ENCODE measurements at regions not wholly inside any gene's neighbourhood (a gene's known extent, or its start where the extent isn't known, plus 50 kb on each side); places are given as distances from the start of the nearest gene placed in this dataset.

DNA sequence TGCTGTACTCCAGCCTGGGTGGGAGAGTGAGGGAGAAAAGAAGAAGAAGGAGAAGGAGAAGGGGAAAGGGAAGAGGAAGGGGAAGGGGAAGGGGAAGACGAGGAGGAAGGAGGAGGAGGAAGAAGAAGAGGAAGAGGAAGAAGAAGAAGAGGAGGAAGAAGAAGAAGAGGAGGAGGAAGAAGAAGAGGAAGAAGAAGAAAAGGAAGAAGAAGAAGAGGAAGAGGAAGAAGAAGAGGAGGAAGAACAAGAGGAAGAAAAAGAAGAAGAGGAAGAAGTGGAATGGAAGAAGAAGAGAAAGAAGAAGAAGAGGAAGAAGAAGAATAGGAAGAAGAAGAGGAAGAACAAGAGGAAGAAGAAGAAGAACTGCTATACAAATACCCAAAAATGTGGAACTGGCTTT lies 507.4 kb upstream of the TMPO start:
- Histone ChIP-seq H3K36me3 (ENCODE audit: control insufficient read depth, insufficient read depth, low read length) (no peaks in the 10 kb centered on the region), H3K9ac (ENCODE audit: low read length) (no peak overlapping the region), H3K4me3 (ENCODE audit: low read depth, low read length) (no peak overlapping the region), H3K27ac (ENCODE audit: low read depth, low read length) (no peak overlapping the region), H3K27me3 (ENCODE audit: control insufficient read depth, insufficient read depth, low read length) (no peaks in the 10 kb centered on the region), H3K9me3 (ENCODE audit: control insufficient read depth, insufficient read depth, low read depth, low read length) (no peaks in the 10 kb centered on the region), H3K4me1 (ENCODE audit: control insufficient read depth, insufficient read depth, low read length) (no peaks in the 10 kb centered on the region)

DNA sequence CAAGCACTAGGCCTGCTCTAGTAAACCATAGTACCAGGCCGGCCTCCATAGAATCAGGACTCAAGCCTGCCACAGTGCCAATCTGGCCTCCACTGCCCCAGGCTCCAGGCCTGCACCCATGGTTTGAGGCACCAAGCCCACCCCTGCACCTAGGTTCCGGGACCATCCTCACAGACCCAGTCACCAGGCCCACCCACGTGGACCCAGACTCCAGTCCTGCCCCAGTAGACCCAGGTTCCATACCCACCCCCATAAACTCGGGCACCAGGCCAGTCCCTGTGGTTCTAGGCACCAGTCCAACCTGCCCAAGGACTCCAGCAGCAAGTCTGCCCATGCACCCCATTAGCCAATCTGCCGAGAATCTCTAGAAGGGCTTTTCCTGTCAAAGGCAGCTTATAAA lies 501.8 kb upstream of the TMPO start:
- H3K4me3 ChIP-seq (ENCODE audit: low read depth, low read length), result no peak overlapping the region
- no peak overlapping the region for H3K27ac ChIP-seq (ENCODE audit: low read depth, low read length)
- H3K9ac ChIP-seq (ENCODE audit: low read length), result no peak overlapping the region
- no peaks in the 10 kb centered on the region for H3K36me3 ChIP-seq (ENCODE audit: control insufficient read depth, insufficient read depth, low read length)
- no peaks in the 10 kb centered on the region for H3K4me1 ChIP-seq (ENCODE audit: control insufficient read depth, insufficient read depth, low read length)
- no peaks in the 10 kb centered on the region for H3K27me3 ChIP-seq (ENCODE audit: control insufficient read depth, insufficient read depth, low read length)
- H3K9me3 ChIP-seq (ENCODE audit: control insufficient read depth, insufficient read depth, low read depth, low read length), result no peaks in the 10 kb centered on the region

DNA sequence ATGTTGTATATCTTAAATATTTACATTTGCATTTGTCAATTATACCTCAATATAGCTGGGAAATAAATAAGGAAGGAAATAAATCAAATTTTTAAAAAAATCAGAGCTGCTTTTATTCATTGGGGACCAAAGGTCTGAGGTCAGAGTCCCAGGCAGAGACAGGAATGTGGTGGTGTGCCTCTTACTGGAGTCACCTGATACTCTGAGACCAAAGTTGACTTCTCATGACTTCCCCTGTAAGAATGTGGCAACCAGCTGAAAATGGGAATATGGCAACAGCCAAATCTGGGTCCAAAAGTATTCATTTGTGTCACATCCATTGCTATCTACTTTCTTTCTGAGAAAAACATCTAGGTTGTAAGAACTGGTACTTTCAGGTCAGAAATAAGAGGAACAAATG lies 496.6 kb upstream of the TMPO start:
- no peak overlapping the region for H3K27ac ChIP-seq (ENCODE audit: low read depth, low read length)
- H3K4me3 ChIP-seq (ENCODE audit: low read depth, low read length), result no peak overlapping the region
- no peaks in the 10 kb centered on the region for H3K9me3 ChIP-seq (ENCODE audit: control insufficient read depth, insufficient read depth, low read depth, low read length)
- H3K27me3 ChIP-seq (ENCODE audit: control insufficient read depth, insufficient read depth, low read length), result no peaks in the 10 kb centered on the region
- no peaks in the 10 kb centered on the region for H3K4me1 ChIP-seq (ENCODE audit: control insufficient read depth, insufficient read depth, low read length)
- no peak overlapping the region for H3K9ac ChIP-seq (ENCODE audit: low read length)
- no peaks in the 10 kb centered on the region for H3K36me3 ChIP-seq (ENCODE audit: control insufficient read depth, insufficient read depth, low read length)

DNA sequence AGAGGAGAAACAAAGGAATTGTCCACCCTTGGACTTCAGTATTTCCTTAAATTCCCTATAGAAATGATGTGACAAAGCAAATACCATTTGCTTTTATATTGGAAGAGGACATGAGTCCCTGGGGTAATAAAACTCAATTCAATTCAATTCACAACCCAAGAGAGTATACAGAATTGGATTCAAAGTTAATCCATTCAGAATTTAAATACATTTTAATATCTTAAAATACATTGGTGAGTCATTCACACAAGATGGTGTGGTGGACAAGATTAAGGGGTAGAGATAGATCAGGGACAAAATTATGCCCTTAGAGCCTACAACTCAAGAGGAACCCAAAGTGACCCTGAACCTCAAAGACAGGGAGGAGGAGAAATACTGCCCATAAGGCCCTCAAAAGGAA lies 495.0 kb upstream of the TMPO start:
- H3K9me3 ChIP-seq (ENCODE audit: control insufficient read depth, insufficient read depth, low read depth, low read length), result no peaks in the 10 kb centered on the region
- H3K36me3 ChIP-seq (ENCODE audit: control insufficient read depth, insufficient read depth, low read length), result no peaks in the 10 kb centered on the region
- H3K4me3 ChIP-seq (ENCODE audit: low read depth, low read length), result no peak overlapping the region
- H3K9ac ChIP-seq (ENCODE audit: low read length), result no peak overlapping the region
- no peaks in the 10 kb centered on the region for H3K4me1 ChIP-seq (ENCODE audit: control insufficient read depth, insufficient read depth, low read length)
- H3K27me3 ChIP-seq (ENCODE audit: control insufficient read depth, insufficient read depth, low read length), result no peaks in the 10 kb centered on the region
- H3K27ac ChIP-seq (ENCODE audit: low read depth, low read length), result no peak overlapping the region

DNA sequence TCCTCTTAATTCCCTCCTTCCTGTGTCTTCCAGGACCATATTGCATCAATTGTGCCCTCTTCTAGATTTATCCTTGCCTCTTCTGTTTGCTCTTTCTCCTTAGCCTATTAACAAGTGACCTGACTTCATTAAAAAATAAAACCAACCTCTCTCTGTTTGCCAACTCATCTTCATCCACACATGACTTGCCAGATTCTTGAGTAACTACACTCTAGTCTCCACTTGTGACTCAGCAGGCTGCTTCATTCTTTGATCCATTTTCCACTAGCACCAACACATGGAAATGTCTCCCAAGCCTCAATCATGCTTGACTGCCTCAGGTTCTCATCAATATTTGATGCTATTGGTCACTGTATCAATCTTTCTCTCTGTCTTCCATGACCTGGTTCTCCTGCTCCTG lies 492.4 kb upstream of the TMPO start:
- no peaks in the 10 kb centered on the region for H3K9me3 ChIP-seq (ENCODE audit: control insufficient read depth, insufficient read depth, low read depth, low read length)
- no peak overlapping the region for H3K4me3 ChIP-seq (ENCODE audit: low read depth, low read length)
- no peaks in the 10 kb centered on the region for H3K4me1 ChIP-seq (ENCODE audit: control insufficient read depth, insufficient read depth, low read length)
- no peaks in the 10 kb centered on the region for H3K36me3 ChIP-seq (ENCODE audit: control insufficient read depth, insufficient read depth, low read length)
- H3K27me3 ChIP-seq (ENCODE audit: control insufficient read depth, insufficient read depth, low read length), result no peaks in the 10 kb centered on the region
- H3K9ac ChIP-seq (ENCODE audit: low read length), result no peak overlapping the region
- no peak overlapping the region for H3K27ac ChIP-seq (ENCODE audit: low read depth, low read length)

DNA sequence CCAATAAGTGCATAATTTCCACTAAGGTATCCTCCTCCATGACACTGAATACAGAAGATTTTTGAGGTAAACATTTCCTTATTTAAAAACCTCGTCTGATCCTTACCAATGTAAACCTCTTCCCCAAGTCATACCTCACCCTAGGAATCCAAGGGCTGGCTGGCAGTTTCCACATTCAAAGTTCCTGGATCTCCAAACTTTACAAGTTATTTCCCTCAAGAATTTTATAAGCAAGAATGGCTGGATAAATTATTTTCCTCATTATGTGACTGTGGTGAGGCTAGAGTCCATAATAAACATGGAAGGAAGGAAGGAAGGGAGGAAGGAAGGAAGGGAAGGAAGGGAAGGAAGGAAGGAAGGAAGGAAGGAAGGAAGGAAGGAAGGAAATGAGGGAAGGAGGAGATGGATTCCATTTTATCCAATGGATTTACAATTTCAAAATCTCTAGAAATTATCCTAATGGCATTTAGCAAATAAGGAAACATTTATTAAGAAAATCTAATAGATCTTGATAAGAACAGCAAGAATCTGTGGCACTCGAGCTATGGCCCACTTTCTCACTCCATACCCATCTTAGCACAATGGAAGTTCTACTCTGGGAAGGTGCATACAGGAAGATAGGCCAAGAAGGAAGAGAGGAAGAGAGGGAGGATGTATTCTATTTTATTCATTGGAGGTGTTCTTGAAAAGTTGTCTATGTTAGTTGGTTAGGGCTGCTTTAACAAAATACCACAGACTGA lies 477.8 kb upstream of the TMPO start:
- H3K9me3 ChIP-seq (ENCODE audit: control insufficient read depth, insufficient read depth, low read depth, low read length), result no peaks in the 10 kb centered on the region
- H3K27me3 ChIP-seq (ENCODE audit: control insufficient read depth, insufficient read depth, low read length), result no peaks in the 10 kb centered on the region
- no peaks in the 10 kb centered on the region for H3K4me1 ChIP-seq (ENCODE audit: control insufficient read depth, insufficient read depth, low read length)
- no peak overlapping the region for H3K27ac ChIP-seq (ENCODE audit: low read depth, low read length)
- no peaks in the 10 kb centered on the region for H3K36me3 ChIP-seq (ENCODE audit: control insufficient read depth, insufficient read depth, low read length)
- no peak overlapping the region for H3K9ac ChIP-seq (ENCODE audit: low read length)
- no peak overlapping the region for H3K4me3 ChIP-seq (ENCODE audit: low read depth, low read length)

DNA sequence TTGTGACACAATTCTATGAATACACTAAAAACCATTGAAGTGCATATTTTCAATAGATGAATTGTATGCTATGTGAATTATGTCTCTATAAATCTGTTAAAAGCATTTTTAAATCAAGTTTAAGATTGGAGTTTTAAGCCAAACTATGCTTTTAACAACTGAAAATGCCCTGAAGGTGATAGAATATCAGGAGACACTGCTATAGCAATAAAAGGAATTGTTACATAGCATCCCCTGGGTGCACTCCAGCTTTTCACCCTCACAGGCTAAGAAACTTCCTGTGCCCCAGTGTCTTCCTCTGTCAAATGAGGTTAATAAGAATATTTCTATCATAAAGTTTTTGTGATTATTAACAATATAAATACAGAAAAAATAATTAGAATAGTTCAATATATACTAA lies 472.7 kb upstream of the TMPO start:
- H3K4me3 ChIP-seq (ENCODE audit: low read depth, low read length), result no peak overlapping the region
- no peak overlapping the region for H3K27ac ChIP-seq (ENCODE audit: low read depth, low read length)
- no peaks in the 10 kb centered on the region for H3K36me3 ChIP-seq (ENCODE audit: control insufficient read depth, insufficient read depth, low read length)

DNA sequence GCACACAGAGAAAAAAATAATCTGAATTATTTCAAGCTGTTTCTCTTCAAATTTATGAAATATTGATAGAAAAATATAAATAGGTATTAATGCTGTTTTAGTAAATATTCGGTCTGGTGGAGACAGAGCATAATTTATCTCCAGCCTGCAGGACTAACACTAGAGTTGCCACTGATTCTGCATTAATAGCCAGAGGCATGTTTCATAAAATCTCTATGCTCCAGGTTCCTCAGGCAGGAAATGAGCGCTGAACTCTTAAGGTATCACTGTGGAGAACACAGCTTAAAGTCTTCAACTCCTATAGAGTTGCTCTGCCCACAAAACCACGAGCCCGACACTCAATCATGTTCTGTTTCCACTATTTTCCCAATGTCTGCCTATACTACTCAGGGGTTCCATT lies 470.0 kb upstream of the TMPO start:
- Histone ChIP-seq H3K9ac (ENCODE audit: low read length) (no peak overlapping the region), H3K36me3 (ENCODE audit: control insufficient read depth, insufficient read depth, low read length) (no peaks in the 10 kb centered on the region), H3K9me3 (ENCODE audit: control insufficient read depth, insufficient read depth, low read depth, low read length) (no peaks in the 10 kb centered on the region), H3K4me3 (ENCODE audit: low read depth, low read length) (no peak overlapping the region), H3K27ac (ENCODE audit: low read depth, low read length) (no peak overlapping the region), H3K27me3 (ENCODE audit: control insufficient read depth, insufficient read depth, low read length) (no peaks in the 10 kb centered on the region), H3K4me1 (ENCODE audit: control insufficient read depth, insufficient read depth, low read length) (no peaks in the 10 kb centered on the region)

More for the DNA sequence above, 472.7 kb upstream of the TMPO start:
- Histone ChIP-seq H3K9me3 (ENCODE audit: control insufficient read depth, insufficient read depth, low read depth, low read length) (no peaks in the 10 kb centered on the region), H3K4me1 (ENCODE audit: control insufficient read depth, insufficient read depth, low read length) (no peaks in the 10 kb centered on the region), H3K9ac (ENCODE audit: low read length) (no peak overlapping the region), H3K27me3 (ENCODE audit: control insufficient read depth, insufficient read depth, low read length) (no peaks in the 10 kb centered on the region)

DNA sequence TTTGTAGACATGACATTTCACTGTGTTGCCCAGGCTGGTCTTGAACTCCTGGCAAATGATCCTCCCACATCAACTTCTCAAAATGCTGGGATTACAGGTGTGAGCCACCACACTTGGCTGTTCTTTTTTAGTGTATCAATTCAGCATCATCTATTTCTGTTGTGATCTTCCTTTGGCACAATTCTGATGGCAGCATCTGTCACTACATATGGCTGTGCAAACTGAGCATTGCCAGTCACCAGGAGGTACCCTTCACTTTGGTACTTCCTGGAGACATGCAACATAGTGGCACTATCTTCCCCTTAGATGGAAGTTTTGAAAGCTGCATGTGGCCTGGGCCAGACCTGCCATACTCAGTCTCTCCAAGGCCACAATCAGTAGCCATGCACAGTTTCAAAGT lies 467.1 kb upstream of the TMPO start:
- Histone ChIP-seq H3K9me3 (ENCODE audit: control insufficient read depth, insufficient read depth, low read depth, low read length) (no peaks in the 10 kb centered on the region), H3K9ac (ENCODE audit: low read length) (no peak overlapping the region), H3K4me3 (ENCODE audit: low read depth, low read length) (no peak overlapping the region), H3K4me1 (ENCODE audit: control insufficient read depth, insufficient read depth, low read length) (no peaks in the 10 kb centered on the region), H3K27ac (ENCODE audit: low read depth, low read length) (no peak overlapping the region), H3K27me3 (ENCODE audit: control insufficient read depth, insufficient read depth, low read length) (no peaks in the 10 kb centered on the region), H3K36me3 (ENCODE audit: control insufficient read depth, insufficient read depth, low read length) (no peaks in the 10 kb centered on the region)

DNA sequence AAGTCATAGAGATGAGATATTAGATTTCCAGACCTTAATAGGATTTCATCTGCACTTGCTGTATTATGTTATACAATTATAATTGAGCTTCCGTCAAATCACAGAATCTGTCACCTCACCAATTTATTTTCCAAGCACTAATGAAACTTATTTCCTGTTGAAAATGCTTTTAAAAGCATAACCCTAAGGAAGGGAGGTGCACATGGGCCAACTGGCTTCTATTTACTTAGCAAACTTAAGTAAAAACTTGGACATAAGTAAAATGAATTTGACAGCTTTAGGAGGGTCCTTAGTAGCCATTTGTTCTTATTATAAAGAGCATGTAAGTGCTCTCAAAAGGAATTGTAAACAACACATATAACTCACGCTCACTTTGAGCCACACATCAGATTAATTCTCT lies 462.2 kb upstream of the TMPO start:
- H3K9me3 ChIP-seq (ENCODE audit: control insufficient read depth, insufficient read depth, low read depth, low read length), result no peaks in the 10 kb centered on the region

DNA sequence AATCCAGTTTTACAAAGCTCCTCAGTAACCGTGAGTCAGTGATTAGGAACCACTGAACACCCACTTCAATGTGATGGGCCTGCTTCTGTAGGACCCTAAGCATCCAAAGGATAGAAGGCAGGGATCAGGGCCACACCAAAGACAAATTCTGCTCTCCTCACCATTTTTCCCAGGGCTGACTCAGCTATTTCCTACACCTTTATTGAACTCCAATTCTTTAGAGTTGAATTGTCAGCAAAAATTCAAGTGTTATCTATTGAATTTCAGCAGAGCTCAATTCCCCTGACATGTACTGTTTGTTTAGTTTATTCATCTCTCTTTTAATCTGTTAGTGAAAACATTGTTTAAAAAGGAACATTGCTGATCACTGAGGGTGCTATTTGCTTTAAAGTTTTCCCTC lies 457.7 kb upstream of the TMPO start:
- no peak overlapping the region for H3K9ac ChIP-seq (ENCODE audit: low read length)
- H3K36me3 ChIP-seq (ENCODE audit: control insufficient read depth, insufficient read depth, low read length), result no peaks in the 10 kb centered on the region
- H3K27me3 ChIP-seq (ENCODE audit: control insufficient read depth, insufficient read depth, low read length), result no peaks in the 10 kb centered on the region
- H3K4me3 ChIP-seq (ENCODE audit: low read depth, low read length), result no peak overlapping the region
- no peaks in the 10 kb centered on the region for H3K9me3 ChIP-seq (ENCODE audit: control insufficient read depth, insufficient read depth, low read depth, low read length)
- no peak overlapping the region for H3K27ac ChIP-seq (ENCODE audit: low read depth, low read length)
- peaks cover 11% of the 10 kb centered on the region for H3K4me1 ChIP-seq (ENCODE audit: control insufficient read depth, insufficient read depth, low read length)

More for the DNA sequence above, 462.2 kb upstream of the TMPO start:
- H3K36me3 ChIP-seq (ENCODE audit: control insufficient read depth, insufficient read depth, low read length), result no peaks in the 10 kb centered on the region
- H3K9ac ChIP-seq (ENCODE audit: low read length), result no peak overlapping the region
- H3K4me1 ChIP-seq (ENCODE audit: control insufficient read depth, insufficient read depth, low read length), result peaks cover 11% of the 10 kb centered on the region
- H3K27me3 ChIP-seq (ENCODE audit: control insufficient read depth, insufficient read depth, low read length), result no peaks in the 10 kb centered on the region
- H3K27ac ChIP-seq (ENCODE audit: low read depth, low read length), result no peak overlapping the region
- H3K4me3 ChIP-seq (ENCODE audit: low read depth, low read length), result no peak overlapping the region

DNA sequence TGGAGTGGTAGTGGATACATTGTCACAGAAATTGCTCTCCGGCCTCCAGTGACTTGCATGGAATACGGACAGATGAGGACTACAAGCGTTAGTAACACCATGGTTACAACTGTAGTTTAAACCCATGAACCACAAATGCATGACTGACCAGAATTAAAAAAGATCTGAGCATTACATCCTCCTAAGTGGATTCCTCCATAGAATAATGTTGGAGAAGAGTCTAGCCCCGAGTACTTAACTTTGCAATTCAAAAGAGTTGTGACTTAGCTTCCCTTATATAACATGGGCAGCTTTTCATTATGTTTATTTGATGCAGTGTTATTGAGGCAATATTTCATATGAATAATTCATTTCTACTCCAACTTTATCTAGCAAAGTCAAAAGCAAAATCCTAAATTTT lies 457.2 kb upstream of the TMPO start:
- Histone ChIP-seq H3K9me3 (ENCODE audit: control insufficient read depth, insufficient read depth, low read depth, low read length) (no peaks in the 10 kb centered on the region), H3K27ac (ENCODE audit: low read depth, low read length) (no peak overlapping the region), H3K36me3 (ENCODE audit: control insufficient read depth, insufficient read depth, low read length) (no peaks in the 10 kb centered on the region), H3K9ac (ENCODE audit: low read length) (no peak overlapping the region), H3K27me3 (ENCODE audit: control insufficient read depth, insufficient read depth, low read length) (no peaks in the 10 kb centered on the region), H3K4me1 (ENCODE audit: control insufficient read depth, insufficient read depth, low read length) (peaks cover 11% of the 10 kb centered on the region), H3K4me3 (ENCODE audit: low read depth, low read length) (no peak overlapping the region)
